C1 segment of cervical spinal cord (tissue), 14 donors: ENCODE measurements at regions not wholly inside any gene's neighbourhood (a gene's known extent, or its start where the extent isn't known, plus 50 kb on each side); places are given as distances from the start of the nearest gene placed in this dataset.
"Not testable (repeated sequence)": the region's sequence is repeated elsewhere in the genome, so short reads cannot be mapped to it uniquely, and the experiment has no call there.

Experiments used
- DNase-seq, 14 donors: peaks; one replicate each; lab custom pipeline; 2025; lab: John Stamatoyannopoulos, UW

- DNase-seq, result not testable (repeated sequence)
Observed at GRCh38 chr5:106999506-106999905, 671.2 kb downstream of the EFNA5 start.

GRCh38 chr5:106986006-106986405 lies 684.7 kb downstream of the EFNA5 start:
- no peak for DNase-seq

GRCh38 chr5:106985174-106985573 lies 685.6 kb downstream of the EFNA5 start:
- no peak for DNase-seq

GRCh38 chr5:106979178-106979577 lies 691.6 kb downstream of the EFNA5 start:
- not testable (repeated sequence) for DNase-seq

- DNase-seq, result not testable (repeated sequence)
Observed at GRCh38 chr5:106978582-106979165, 692.1 kb downstream of the EFNA5 start.

- no peak for DNase-seq
Observed at GRCh38 chr5:106976363-106976762, 694.4 kb downstream of the EFNA5 start.

- DNase-seq, result no peak
Observed at GRCh38 chr5:106974272-106974671, 696.5 kb downstream of the EFNA5 start.

GRCh38 chr5:106966686-106967315 lies 703.9 kb downstream of the EFNA5 start:
- no peak for DNase-seq

- DNase-seq, result no peak
Observed at GRCh38 chr5:106964132-106964531, 706.6 kb downstream of the EFNA5 start.

- no peak for DNase-seq
Observed at GRCh38 chr5:106963630-106964029, 707.1 kb downstream of the EFNA5 start.

GRCh38 chr5:106962464-106963230 lies 708.1 kb downstream of the EFNA5 start:
- DNase-seq, result no peak

GRCh38 chr5:106959387-106959786 lies 711.4 kb downstream of the EFNA5 start:
- DNase-seq, result no peak

- DNase-seq, result no peak
Observed at GRCh38 chr5:106957336-106957735, 713.4 kb downstream of the EFNA5 start.

- DNase-seq, result no peak
Observed at GRCh38 chr5:106956886-106957285, 713.9 kb downstream of the EFNA5 start.

- no peak for DNase-seq
Observed at GRCh38 chr5:106956187-106956586, 714.5 kb downstream of the EFNA5 start.

- DNase-seq, result no peak
Observed at GRCh38 chr5:106940986-106941385, 729.8 kb downstream of the EFNA5 start.

GRCh38 chr5:106940301-106940846 lies 730.4 kb downstream of the EFNA5 start:
- DNase-seq, result no peak

- no peak for DNase-seq
Observed at GRCh38 chr5:106923409-106923808, 747.3 kb downstream of the EFNA5 start.

GRCh38 chr5:106921567-106921966 lies 749.2 kb downstream of the EFNA5 start:
- DNase-seq, result no peak

GRCh38 chr5:106910486-106910885 lies 760.3 kb downstream of the EFNA5 start:
- DNase-seq, result no peak

- DNase-seq, result no peak
Observed at GRCh38 chr5:106909716-106910115, 761.0 kb downstream of the EFNA5 start.

GRCh38 chr5:106907979-106908378 lies 762.8 kb downstream of the EFNA5 start:
- no peak for DNase-seq

GRCh38 chr5:106906199-106906598 lies 764.5 kb downstream of the EFNA5 start:
- DNase-seq, result no peak
